Amygdala (tissue), 56 donors: ENCODE measurements at regions not wholly inside any gene's neighbourhood (a gene's known extent, or its start where the extent isn't known, plus 50 kb on each side); places are given as distances from the start of the nearest gene placed in this dataset.
"Not testable (repeated sequence)": the region's sequence is repeated elsewhere in the genome, so short reads cannot be mapped to it uniquely, and the experiment has no call there.

Source experiments
- DNase-seq, 56 donors: peaks; one replicate each; lab custom pipeline; 2025; lab: John Stamatoyannopoulos, UW

DNA sequence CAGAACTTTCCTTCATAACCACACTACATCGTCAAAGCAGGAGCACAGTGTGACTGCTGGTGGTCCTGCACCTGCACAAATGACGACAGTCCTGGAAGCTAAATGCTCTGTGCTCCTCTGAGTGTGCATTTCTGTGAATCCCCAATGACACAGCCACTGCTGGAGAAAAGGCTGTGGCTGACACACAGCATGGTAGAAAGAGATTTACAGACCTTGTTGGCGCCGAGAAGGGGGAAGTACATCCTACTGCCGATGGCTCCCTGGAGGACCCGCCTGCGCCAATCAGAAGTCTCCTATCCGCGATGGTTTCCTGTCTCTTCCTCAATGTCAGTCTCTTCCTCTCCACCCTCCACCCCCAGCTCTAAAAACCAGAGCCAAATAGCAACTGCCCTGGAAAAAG is 115.4 kb upstream of the RAB4A start:
- no peak for DNase-seq

DNA sequence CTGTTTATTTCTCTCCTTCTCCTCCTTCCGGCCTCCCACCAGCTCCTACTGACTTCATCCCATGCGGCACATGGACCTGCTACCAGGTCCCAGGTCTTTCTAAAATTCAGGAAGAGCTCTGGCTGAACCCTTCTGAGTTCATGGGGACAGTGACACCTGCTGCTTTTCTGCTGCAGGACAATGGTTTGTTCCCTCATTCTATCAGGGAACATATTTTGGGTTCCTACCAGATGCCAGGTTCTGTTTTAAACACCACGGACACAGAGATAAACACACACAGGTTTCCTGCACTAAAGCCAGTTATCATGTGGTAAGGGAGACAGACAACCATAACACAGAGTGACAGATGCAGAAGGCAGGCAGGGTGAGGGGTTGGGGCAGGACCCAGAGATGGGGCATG is 114.0 kb upstream of the RAB4A start:
- peak in 4 of 56 donors; percentile 8 to 37 (median 18) for DNase-seq

DNA sequence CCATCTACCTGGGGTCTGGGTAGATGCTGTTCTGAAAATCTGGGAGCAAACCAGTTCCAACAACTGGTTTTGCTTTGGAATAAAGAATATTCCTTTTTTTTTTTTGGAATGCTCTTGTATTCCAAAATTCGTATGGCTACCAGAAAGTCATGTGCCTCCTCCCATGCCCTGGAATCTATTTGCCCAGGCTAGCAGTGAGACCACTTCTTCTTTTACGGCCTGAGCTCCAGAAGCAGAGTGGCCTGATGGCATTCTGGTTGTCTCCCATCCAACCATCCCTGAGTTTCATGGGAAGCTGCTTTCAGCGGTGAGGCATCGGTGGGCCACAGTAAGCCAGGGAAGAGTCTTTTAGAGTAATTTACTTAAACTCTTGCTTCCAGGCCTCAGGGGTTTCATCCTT is 113.4 kb upstream of the RAB4A start:
- DNase-seq, result no peak

DNA sequence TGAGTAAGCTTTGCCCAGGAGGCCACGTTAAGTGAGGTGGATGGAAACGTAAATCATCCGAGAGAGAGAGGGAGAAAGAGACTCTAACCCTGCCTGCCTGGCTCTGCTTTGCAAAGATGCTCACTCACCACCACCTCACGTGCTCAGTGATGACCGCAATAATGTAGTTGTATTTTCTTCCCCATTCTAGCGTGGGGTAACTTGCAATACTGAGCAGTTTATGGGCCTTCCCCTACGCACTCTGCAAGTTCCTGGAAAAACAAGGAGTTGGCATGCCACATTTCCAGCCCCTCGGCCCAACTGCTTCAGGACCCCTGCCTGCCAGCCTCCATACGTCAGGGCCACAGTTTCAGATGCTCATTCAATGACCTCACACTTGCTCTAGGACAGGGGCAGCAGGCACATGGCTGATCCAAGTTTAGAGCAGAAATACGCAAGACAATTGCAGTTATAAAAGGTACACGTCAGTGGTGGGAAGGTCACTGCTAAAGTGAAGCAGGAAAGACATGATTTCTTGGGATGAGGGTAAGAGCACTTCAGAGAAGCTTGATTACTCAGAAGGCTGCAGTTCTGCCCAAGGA is 112.5 kb upstream of the RAB4A start:
- DNase-seq, result no peak

DNA sequence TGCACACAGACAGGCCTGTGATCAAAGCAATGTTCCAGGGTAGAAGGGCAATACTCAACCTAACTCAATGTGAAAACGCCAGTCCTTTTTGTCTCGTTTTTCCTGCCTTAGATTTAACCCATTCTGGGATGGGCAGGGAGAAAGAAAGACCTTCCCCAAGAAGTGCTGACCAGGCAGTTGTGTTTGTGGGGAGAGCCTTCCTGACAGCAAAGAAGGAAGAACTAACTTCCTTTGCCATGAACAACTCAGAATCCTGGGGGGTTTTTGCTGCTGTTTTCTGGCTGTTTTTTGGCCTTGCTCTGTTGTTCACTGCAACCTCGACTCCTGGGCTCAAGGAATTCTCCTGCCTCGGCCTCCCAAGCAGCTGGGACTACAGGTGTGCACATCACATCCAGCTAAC is 112.0 kb upstream of the RAB4A start:
- no peak for DNase-seq

DNA sequence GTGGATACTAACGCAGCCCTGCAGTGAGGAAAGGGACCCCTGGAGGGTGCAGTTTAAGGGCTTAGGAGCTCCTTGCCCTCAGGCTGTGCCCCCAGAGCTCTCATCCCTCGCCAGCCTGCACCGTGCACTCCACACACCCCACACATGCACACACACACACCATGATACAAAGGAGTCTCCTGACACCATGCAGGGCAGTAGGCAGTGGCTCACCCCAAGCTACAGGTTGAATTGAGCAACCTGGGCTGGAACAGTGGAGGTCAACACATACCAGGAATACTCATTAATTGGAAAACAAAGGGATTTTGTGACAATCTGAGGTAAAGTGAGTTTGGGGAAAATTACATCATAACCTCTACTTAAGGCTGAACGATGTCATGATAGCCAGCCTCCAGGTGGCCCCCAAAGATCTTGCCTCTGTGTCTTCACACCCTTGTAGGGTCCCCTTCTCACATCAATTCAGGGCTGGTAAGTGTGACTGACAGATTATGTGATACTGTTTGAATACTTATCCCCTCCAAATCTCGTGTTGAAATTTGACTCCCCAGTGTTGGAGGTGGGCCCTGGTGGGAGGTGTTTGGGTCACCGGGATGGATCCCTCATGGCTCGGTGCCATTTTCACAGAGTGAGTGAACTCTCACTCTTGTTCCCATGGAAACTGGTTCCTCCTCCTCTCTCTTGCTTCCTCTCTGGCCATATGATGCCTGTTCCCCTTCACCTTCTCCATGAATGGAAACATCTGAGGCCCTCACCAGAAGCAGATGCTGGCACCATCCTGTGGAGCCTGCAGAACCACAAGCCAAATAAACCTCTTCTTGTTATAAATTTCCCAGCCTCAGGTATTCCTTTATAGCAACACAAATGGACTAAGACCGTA is 111.0 kb upstream of the RAB4A start:
- DNase-seq, result no peak

DNA sequence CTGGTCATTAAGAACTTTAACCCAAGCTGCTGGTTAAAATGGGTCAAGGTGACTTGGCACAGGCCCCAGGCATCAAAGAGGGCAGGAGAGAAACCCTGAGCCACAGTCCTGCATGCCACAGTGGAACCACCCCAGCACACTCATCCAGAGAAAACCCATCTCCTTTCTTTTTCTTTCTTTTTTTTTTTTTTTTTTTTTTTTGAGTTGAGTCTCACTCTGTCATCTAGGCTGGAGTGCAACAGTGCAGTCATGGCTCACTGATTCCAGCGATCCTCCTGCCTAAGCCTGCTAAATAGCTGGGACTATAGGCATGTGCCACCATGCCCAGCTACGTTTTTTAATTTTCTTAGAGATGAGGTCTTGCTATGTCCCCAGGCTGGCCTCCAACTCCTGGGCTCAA is 109.2 kb upstream of the RAB4A start:
- DNase-seq, result no peak

DNA sequence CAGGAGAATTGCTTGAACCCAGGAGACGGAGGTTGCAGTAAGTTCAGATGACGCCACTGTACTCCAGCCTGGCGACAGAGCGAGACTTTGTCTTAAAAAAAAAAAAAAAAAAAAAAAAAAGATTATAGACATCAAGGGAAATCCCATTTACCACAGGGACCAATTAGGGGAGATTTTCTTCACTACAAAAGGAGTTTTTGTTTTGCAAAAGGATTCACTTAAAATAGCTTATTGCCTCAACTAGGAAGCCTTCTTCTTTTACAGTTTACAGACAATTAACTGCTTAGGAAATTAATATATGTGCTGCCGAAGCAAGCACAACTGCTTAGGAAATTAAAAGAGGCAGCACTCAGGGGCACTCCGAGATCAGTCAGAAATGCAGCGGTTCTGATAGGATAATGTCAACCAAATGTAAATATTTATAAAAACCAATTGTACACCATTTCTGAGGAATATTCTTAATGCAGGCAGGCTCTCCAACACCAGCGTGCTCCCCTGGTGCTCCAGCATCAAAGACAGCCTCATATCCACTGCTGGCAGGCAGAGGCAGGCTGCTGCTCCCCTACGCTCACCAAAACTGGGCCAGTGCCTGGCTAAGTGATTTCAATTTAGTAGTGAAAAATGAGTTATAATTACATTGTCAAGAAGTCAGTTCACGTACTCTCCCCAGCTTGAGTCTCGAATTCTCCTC is 107.9 kb upstream of the RAB4A start:
- DNase-seq, result no peak

DNA sequence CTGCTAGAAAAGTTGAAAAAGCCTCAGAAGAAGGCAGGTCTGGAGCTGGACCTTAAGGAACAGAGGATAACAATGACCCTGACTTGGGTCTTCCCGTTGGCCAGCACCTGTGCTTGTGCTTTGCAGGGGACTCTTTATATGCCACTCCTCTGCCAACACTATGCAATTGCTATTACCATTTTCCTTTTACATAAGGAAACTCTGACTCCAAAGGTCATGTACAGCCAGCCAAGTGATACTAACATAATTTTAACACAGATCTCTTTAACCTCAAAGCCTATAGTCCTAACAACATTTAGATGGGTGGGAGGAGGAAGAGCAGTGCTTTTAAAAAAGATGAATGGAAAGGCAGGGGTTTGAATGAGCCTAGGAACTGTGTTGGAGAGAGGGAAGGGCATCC is 106.6 kb upstream of the RAB4A start:
- no peak for DNase-seq

DNA sequence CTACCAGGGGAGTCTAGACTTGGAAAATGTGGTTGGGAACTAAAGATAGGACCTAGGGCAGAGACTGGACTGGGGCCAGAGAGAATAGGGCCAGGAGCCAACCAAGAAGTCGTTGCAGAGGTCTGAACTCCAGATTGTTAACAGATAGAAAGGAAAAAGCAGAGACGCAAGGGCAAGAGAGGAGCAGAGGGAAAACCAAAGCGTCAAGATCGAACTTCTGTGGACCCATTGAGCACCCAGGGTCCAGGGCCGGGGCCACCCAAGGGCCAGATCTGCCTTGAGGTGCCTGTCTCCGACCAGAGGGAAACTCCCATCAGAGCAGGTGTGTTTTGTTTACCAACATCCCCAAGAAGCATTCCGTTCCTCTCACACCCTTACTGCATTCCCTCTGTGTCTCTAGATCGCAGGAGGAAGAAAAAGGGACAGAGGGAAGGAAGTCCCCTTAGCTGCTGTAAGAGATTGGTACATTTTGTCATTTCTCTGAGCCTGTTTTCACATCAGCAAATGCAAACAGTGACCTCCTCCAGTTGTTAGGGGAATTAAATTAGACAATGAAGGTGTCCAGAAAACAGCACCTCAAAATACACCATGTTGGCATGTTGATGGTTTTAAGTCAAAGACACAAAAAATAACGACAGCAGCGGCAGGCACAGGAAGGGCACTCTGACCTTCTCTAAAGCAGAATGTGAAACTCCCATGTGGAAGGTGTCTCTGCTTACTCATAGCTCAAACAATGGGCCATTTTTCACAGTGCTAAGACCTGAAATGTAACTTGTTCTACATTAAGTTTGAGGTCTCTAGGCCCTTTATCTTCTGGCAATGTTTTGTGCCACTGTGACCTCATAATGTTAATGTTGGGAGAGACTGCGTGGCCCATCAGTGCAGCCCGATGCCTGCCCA is 105.8 kb upstream of the RAB4A start:
- no peak for DNase-seq

DNA sequence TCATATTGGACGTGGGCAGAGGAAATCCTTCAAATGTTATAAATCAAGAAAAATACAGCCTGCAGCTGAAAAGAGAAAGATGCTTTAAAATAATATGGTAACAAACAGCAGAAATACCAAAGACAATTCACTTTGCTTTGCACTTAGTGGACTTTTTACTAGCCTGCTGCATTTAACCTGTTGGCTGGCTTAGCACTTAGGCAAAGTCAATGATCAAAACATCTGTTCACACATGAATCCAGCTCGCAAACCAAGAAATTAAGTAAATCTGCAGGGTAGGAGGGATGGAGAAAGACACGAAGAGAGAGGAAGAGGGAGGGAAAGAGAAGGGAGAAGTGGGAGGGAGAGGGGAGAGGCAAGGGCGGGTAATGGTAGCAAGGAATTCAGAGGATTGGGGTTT is 103.6 kb upstream of the RAB4A start:
- no peak for DNase-seq

DNA sequence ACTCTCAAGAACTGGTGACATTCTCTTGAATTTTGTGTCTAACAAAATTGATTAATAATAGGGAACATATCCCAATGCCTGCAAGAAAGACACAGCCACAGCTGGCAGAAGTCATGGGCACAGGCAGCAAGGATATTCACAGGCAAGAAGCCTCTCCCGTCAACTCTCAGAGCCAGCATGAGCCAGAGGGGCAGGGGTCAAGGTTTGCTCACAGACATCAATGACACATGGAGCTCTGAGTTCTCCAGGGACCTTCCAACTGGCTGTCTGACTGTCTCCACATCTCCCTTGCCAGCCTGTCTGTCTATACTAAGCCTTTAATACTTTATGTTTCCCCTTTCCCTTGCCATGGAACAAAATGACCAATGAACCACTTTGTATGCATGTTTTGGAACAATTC is 101.5 kb upstream of the RAB4A start:
- DNase-seq, result no peak

DNA sequence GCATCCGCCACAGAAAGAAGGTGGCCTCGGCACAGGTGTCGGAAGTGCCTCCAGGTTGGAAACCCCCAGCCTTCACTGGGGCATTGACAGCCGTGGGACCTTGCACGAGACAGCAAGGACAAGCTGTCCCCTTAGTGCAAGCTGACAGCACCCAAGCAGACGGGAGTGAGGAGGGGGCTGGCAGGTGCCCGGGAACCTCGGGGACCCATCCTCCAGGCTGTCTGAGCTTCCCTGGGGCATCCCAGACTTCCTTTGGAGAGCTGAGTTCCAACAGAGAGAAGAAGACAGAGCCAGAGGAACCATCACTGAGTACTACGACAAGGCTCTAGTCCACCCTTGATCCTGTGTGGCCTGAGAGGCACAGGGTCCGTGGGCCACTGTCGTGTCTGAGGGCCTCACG is 100.6 kb upstream of the RAB4A start:
- DNase-seq, result no peak

DNA sequence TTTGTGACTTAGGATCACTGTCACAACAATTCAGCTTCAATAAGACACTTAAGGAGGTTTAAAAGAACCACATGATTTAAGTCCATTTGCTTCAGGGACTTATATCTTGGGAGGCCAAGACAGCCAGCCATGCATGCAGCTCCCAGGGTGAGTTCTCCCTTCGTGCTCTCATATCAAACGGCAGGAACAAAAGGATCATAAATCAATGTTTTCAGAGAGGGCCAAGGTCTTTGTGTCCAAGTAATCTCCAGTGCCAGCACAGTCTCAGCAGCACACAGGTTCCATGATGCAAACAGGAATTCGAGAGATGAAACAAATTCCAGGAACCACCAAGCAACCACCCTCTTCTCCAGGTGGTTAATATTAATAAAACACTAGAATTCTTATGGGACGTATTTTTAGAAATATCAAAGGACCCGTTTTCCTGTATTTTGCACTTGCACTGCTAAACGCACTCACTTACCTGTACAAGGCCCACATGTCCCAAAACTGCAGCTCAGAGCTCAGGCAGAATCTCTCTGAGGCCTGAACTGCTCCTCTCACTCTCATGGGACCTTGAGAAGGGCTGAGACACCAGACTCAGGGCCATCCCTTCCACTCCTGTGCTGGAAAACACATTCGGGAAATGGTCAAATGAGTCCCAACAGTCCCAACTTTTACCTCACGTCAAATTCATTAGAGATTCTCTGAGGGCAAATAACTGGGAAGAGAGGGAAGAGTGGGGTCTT is 100.0 kb upstream of the RAB4A start:
- no peak for DNase-seq

DNA sequence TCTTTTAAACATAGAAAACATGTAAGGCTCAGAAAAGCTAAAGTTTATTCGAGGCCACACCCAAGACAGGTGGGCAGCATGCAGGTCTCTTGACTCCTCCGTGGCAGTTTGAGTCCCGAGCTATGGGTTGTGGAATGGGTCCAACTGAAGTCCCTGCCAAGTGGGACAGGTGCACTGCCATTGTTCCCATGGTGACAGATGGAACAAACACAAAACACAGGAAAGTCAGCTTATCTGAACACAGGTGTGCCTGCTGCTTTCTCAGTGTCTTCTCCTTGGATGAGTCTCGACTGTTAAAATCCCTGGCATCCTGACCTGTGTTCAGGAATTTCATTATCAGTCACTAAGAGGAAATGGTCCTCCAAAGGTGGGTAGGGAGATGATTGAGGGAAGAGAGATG is 99.0 kb upstream of the RAB4A start:
- no peak for DNase-seq

DNA sequence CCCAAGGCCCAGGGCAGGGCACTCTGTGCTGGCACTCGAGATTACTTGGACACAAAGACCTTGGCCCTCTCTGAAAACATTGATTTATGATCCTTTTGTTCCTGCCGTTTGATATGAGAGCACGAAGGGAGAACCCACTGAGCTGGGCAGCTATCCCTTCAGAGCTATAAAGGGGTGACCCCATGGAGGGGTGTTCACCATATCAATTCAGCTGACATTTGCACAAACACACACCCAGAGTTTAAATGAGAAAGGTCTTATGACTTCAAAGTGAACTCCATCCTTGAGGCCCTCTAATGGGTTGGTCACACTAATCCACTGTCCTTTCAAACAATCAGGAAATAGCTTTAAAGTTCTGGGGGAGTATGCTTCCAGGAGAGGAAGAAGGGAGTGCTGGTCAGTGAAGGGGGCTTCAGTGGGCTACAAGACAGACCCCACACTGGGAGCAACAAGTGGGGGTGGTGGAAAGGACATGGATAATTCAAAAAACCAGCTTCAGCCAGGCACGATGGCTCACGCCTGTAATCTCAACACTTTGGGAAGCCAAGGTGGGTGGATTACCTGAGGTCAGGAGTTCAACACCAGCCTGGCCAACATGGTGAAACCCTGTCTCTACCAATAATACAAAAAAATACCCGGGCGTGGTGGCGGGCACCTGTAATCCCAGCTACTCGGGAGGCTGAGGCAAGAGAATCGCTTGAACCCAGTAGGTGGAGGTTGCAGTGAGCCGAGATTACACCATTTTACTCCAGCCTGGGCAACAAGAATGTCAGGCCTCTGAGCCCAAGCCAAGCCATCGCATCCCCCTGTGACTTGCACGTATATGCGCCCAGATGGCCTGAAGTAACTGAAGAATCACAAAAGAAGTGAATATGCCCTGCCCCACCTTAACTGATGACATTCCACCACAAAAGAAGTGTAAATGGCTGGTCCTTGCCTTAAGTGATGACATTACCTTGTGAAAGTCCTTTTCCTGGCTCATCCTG is 97.1 kb upstream of the RAB4A start:
- not testable (repeated sequence) for DNase-seq

DNA sequence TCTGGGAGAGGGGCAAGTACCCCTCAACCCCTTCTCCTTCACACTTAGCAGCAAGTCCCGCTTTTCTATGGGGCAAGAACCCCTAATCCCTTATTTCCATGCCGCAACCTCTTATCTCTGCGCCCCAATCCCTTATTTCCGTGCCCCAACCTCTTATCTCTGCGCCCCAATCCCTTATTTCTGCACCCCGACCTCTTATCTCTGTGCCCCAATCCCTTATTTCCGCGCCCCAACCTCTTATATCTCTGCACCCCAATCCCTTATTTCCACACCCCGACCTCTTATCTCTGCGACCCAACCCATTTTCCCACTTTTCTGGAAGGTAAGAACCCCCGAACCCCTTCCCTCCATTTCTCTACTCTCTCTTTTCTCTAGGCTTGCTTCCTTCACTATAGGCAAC is 95.6 kb upstream of the RAB4A start:
- DNase-seq, result not testable (repeated sequence)

DNA sequence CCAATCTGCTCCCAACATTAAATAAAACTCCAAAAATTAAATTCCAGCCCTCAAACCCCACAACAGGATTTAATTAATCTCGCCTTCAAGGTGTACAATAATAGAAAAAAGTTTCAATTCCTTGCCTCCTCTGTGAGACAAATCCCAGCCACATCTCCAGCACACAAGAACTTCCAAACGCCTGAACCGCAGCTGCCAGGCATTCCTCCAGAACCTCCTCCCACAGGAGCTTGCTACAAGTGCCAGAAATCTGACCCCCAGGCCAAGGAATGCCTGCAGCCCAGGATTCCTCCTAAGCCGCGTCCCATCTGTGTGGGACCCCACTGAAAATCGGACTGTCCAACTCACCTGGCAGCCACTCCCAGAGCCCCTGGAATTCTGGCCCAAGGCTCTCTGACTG is 94.5 kb upstream of the RAB4A start:
- not testable (repeated sequence) for DNase-seq

DNA sequence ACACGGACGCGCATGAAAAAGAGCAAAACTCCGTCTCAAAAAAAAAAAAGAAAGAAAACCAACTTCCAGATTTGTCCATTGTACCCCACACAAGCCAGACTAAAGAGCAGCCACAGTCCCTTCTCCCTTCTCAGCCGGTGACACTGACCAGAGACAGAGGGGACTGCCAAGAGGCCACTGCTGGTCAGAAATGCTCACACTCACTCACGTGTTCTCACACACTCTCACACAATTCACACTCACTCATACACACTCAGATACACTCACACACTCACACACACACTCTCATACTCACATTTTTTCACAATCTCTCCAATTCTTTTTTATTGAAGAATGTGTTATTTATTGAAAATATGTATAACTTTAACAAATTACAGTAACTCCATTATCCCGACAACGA is 90.8 kb upstream of the RAB4A start:
- no peak for DNase-seq
